GM12873 (cell line): ENCODE measurements at regions not wholly inside any gene's neighbourhood (a gene's known extent, or its start where the extent isn't known, plus 50 kb on each side); places are given as distances from the start of the nearest gene placed in this dataset.

ENCODE experiments used
- TF ChIP-seq, protein P1 (sequence below): IDR thresholded peaks from 2 replicates; pipeline ENCODE4 v1.5.1; 2012; ENCODE audit warnings: low read depth, mild to moderate bottlenecking, moderate library complexity, low read length, control low read depth; ENCODE audit not compliant: insufficient read depth; ENCODE audit errors: missing control alignments

DNA sequence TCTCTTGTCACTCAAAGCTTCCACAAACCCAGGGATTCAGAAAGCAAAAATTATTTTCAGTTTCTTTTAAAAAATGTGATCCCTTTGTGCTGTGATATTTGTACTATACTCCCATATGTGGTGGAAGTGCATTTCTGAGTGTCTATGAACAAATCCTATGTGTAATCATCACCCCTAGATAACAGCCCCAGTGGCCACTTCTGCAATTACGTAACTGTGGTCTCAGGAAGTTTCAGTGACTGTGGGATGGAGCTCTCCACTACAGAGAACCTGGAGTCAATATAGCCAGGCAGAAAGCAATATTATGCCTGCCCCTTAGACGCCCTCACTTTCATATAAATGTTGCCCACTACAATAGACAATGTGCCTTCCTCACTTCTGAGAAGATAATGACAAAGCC lies 1101.7 kb upstream of the GHITM start:
- TF ChIP-seq, protein P1, sequence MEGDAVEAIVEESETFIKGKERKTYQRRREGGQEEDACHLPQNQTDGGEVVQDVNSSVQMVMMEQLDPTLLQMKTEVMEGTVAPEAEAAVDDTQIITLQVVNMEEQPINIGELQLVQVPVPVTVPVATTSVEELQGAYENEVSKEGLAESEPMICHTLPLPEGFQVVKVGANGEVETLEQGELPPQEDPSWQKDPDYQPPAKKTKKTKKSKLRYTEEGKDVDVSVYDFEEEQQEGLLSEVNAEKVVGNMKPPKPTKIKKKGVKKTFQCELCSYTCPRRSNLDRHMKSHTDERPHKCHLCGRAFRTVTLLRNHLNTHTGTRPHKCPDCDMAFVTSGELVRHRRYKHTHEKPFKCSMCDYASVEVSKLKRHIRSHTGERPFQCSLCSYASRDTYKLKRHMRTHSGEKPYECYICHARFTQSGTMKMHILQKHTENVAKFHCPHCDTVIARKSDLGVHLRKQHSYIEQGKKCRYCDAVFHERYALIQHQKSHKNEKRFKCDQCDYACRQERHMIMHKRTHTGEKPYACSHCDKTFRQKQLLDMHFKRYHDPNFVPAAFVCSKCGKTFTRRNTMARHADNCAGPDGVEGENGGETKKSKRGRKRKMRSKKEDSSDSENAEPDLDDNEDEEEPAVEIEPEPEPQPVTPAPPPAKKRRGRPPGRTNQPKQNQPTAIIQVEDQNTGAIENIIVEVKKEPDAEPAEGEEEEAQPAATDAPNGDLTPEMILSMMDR = no peak

DNA sequence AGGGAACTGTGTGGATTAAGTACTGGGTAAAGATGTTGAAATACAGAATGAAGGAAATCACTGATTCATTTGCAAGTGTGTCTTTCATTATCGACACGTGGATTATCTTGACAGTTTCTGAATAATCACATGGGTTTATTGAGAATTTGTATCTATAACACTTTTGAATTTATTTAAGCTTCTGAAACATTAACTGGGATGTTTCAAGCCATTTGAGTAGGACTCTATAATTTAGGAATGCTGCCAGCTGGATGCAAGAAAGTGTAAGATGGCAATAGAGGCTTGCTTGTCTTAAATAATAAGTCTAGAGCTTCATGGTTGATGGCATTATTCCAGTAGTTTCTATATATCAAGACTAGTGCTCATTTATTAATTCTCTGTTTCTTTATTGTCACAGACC lies 1100.7 kb upstream of the GHITM start:
- TF ChIP-seq, protein P1 = no peak

DNA sequence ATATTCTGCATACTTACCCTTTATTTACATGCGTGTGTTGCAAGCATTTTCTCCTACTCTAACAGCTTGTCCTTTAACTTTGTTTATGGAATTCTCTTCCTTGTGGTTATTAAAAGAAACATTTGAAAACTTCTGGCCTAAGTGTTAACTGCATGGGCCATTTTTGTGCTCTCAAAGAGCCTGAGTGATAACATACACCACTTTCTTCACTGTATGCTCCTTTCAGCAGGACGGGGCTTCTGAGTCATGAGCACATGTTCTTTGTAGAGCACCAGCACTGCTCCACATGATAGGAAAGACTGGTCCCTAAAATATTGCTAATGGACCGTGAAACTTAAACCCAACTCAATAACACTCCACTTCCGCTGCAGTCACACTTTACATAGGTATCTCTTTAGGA lies 1093.6 kb upstream of the GHITM start:
- TF ChIP-seq, protein P1 = no peak

DNA sequence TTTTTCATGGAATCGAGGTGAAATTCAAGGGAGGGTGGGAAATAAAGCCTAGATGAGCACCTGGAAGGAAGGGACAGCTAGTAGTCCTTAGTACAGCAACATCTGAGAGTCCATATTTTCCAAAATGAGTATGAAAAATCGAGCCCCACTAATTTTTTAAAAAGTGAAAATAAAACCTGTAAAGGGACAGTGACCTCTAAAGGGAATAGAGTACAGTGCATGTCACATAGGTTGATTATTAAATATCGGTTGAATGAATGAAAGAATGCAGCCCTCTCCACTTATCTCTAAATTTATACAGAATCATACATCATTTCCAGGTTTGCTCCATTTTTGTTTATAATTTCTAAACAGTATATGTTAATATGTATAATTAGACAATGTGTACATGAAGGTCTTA lies 1088.5 kb upstream of the GHITM start:
- TF ChIP-seq, protein P1 = no peak

DNA sequence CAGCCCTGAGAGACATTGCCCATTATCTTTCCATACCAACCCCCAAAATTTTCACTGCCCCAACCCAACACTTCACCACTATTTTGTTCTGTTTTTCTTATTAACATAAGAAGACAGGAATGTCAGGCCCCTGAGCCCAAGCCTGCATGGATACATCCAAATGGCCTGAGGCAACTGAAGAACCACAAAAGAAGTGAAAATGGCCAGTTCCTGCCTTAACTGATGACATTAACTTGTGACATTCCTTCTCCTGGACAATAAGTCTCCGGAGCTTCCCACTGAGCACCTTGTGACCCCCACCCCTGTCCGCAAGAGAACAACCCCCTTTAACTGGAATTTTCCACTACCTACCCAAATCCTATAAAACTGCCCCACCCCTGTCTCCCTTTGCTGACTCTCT lies 1076.4 kb upstream of the GHITM start:
- TF ChIP-seq, protein P1 = no peak

DNA sequence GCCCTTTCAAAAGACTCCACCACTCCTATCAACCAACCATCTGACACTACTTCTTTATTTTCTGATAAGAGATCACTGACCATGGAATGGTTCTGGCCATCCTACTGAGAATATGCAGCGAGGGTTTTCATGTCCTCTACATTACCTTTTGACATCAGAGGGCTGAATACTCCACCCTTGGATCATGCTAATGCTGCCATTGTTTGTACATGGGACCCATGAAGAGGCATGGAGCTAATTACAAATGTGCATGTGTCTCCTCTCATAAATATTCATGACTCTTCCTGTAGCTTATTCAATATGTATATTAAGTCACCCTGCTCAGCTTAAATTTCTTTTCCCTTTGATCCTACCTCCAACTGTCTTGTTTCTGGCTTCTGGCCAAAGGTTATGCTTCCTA lies 1065.8 kb upstream of the GHITM start:
- TF ChIP-seq, protein P1 = no peak

DNA sequence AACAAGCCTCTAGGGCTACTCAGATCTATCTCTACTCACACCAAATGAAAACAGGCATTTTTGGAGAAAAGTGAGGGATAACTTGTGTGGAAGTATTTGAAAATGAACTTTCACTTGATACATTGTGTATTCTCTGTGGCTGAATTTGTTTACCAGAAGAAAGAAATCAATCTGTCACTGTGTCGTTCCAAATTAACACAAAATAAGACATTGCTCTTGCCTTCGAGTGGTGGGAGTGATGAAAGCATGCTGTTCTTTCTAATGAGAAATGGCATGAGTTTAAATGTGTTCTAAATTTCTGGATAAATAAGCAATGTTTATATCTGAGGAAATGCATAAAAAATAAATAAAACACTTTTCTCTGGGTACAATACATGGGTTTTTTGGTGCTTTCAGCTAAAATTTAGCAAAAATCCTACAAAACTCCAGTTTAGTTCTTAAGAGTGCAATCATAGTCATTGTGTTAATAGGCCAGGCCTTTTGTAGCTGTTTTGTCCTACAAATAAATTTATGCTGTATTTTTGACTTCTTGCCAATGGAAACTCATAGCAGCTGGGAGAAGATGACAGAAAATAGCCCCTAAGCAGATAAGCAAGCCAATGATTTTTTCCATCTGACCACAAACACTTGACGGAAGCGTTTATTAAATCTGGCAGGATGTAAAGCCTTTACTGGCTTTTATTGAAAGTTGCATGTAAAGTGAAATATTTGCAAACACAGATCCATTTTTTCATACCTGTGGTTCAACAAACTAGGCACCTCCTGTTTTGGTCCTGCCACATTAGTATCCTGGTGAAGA lies 1064.1 kb upstream of the GHITM start:
- TF ChIP-seq, protein P1 = no peak
